OCI-LY1 (cell line): ENCODE measurements at regions not wholly inside any gene's neighbourhood (a gene's known extent, or its start where the extent isn't known, plus 50 kb on each side); places are given as distances from the start of the nearest gene placed in this dataset.

ENCODE experiments used
- H2AFZ ChIP-seq: fragments of 200-600 bp; sonication (generic), shearing (Covaris generic); 2 replicates; pipeline ENCODE4 v1.6.0; 2014; ENCODE audit warnings: antibody characterized with exemption, mild to moderate bottlenecking, low read length
- H3F3A ChIP-seq: fragments of 200-600 bp; sonication (generic), shearing (Covaris generic); 2 replicates; pipeline ENCODE4 v1.6.0; 2014; ENCODE audit warnings: mild to moderate bottlenecking, antibody characterized with exemption, low read length, moderate library complexity; ENCODE audit not compliant: insufficient read depth
- H3K27ac ChIP-seq: fragments of 200-600 bp; sonication (generic); 2 replicates; pipeline ENCODE4 v1.5.1; 2014; ENCODE audit warnings: low read length, mixed run types, mild to moderate bottlenecking, low read depth; ENCODE audit not compliant: poor library complexity, severe bottlenecking
- H3K27me3 ChIP-seq: fragments of 200-600 bp; sonication (generic); 2 replicates; pipeline ENCODE4 v1.6.0; 2014; ENCODE audit warnings: antibody characterized with exemption, mild to moderate bottlenecking, low read length, moderate library complexity; ENCODE audit not compliant: insufficient read depth
- H3K36me3 ChIP-seq: fragments of 200-600 bp; sonication (generic); 2 replicates; pipeline ENCODE4 v1.6.1; 2014; ENCODE audit warnings: mild to moderate bottlenecking, antibody characterized with exemption, low read length, moderate library complexity, mixed read lengths; ENCODE audit not compliant: insufficient read depth
- H3K4me1 ChIP-seq: fragments of 200-600 bp; sonication (generic); 2 replicates; pipeline ENCODE4 v1.5.1; 2014; ENCODE audit warnings: mild to moderate bottlenecking, low read length, moderate library complexity; ENCODE audit not compliant: insufficient read depth, severe bottlenecking
- H3K4me2 ChIP-seq: fragments of 200-600 bp; sonication (generic), shearing (Covaris generic); 2 replicates; pipeline ENCODE4 v1.6.1; 2014; ENCODE audit warnings: low read length
- H3K4me3 ChIP-seq: fragments of 200-600 bp; sonication (generic); 2 replicates; pipeline ENCODE4 v1.5.1; 2014; ENCODE audit warnings: low read length, low read depth, mild to moderate bottlenecking, mixed read lengths; ENCODE audit not compliant: poor library complexity, severe bottlenecking
- H3K79me2 ChIP-seq: fragments of 200-600 bp; shearing (Covaris generic); 2 replicates; pipeline ENCODE4 v1.6.1; 2016; ENCODE audit warnings: mixed run types, low read length, mixed read lengths; ENCODE audit not compliant: insufficient read depth
- H3K9ac ChIP-seq: fragments of 200-600 bp; sonication (generic), shearing (Covaris generic); 2 replicates; pipeline ENCODE4 v1.6.1; 2014; ENCODE audit warnings: mild to moderate bottlenecking, low read length, mixed read lengths
- H3K9me2 ChIP-seq: fragments of 200-600 bp; sonication (generic), shearing (Covaris generic); 2 replicates; pipeline ENCODE4 v1.6.1; 2014; ENCODE audit warnings: low read depth, mild to moderate bottlenecking, low read length, mixed read lengths
- H3K9me3 ChIP-seq: fragments of 200-600 bp; shearing (Covaris generic); 2 replicates; pipeline ENCODE4 v1.6.1; 2014; ENCODE audit warnings: low read length, mixed read lengths
- H4K20me1 ChIP-seq: fragments of 200-600 bp; sonication (generic), shearing (Covaris generic); 2 replicates; pipeline ENCODE4 v1.6.0; 2016; ENCODE audit warnings: mild to moderate bottlenecking, low read length; ENCODE audit not compliant: insufficient read depth
- CTCF ChIP-seq: fragments of 200-600 bp; sonication (generic), shearing (Covaris generic); IDR thresholded peaks from 2 replicates; pipeline ENCODE4 v1.5.1; 2017; ENCODE audit warnings: mild to moderate bottlenecking, antibody characterized with exemption, low read length, moderate library complexity, mixed read lengths
- EZH2 ChIP-seq: fragments of 200-600 bp; sonication (generic), shearing (Covaris generic); IDR thresholded peaks from 2 replicates; pipeline ENCODE4 v1.8.0; 2017; ENCODE audit warnings: borderline replicate concordance, mixed run types, mild to moderate bottlenecking, antibody characterized with exemption, low read length, moderate library complexity, mixed read lengths

- Histone ChIP-seq H3K9ac (no peak overlapping the region), H3K4me1 (no peaks in the 10 kb centered on the region), H3K36me3 (no peaks in the 10 kb centered on the region)
These were observed 152.8 kb upstream of the PRLR start for GRCh38 chr5:35383041-35383440.

GRCh38 chr5:35377653-35378052 is 147.4 kb upstream of the PRLR start:
- Histone ChIP-seq H3K79me2 (no peaks in the 10 kb centered on the region), H3K4me3 (no peak overlapping the region), H3F3A (no peaks in the 10 kb centered on the region), H3K4me2 (no peak overlapping the region), H3K9ac (no peak overlapping the region), H3K27ac (no peak overlapping the region), H3K27me3 (no peaks in the 10 kb centered on the region), H2AFZ (no peak overlapping the region), H3K4me1 (no peaks in the 10 kb centered on the region), H3K36me3 (no peaks in the 10 kb centered on the region), H3K9me3 (no peaks in the 10 kb centered on the region), H3K9me2 (no peaks in the 10 kb centered on the region), H4K20me1 (no peaks in the 10 kb centered on the region)
- no peak for TF ChIP-seq CTCF

More at GRCh38 chr5:35383041-35383440, 152.8 kb upstream of the PRLR start:
- Histone ChIP-seq H4K20me1 (no peaks in the 10 kb centered on the region), H3K4me3 (no peak overlapping the region), H3K9me2 (no peaks in the 10 kb centered on the region), H3K9me3 (no peaks in the 10 kb centered on the region), H3K4me2 (no peak overlapping the region), H3F3A (no peaks in the 10 kb centered on the region), H2AFZ (no peak overlapping the region), H3K79me2 (no peaks in the 10 kb centered on the region), H3K27ac (no peak overlapping the region), H3K27me3 (no peaks in the 10 kb centered on the region)
- no peak for TF ChIP-seq CTCF

GRCh38 chr5:35374584-35374983 is 144.3 kb upstream of the PRLR start:
- Histone ChIP-seq H3K9me3 (no peaks in the 10 kb centered on the region), H4K20me1 (no peaks in the 10 kb centered on the region), H2AFZ (no peak overlapping the region), H3K4me3 (no peak overlapping the region), H3K4me2 (no peak overlapping the region), H3K36me3 (no peaks in the 10 kb centered on the region), H3K27me3 (no peaks in the 10 kb centered on the region), H3K79me2 (no peaks in the 10 kb centered on the region), H3K4me1 (no peaks in the 10 kb centered on the region), H3F3A (no peaks in the 10 kb centered on the region), H3K9ac (no peak overlapping the region), H3K9me2 (no peaks in the 10 kb centered on the region), H3K27ac (no peak overlapping the region)
- TF ChIP-seq CTCF: no peak
- no peak for TF ChIP-seq EZH2
